Smooth muscle cell (in vitro differentiated cells): ENCODE measurements at regions not wholly inside any gene's neighbourhood (a gene's known extent, or its start where the extent isn't known, plus 50 kb on each side); places are given as distances from the start of the nearest gene placed in this dataset.
A peak's percentile ranks its signal among the peaks of the same experiment; 100 is the strongest.

ENCODE experiments used
- DNase-seq: peaks from one replicate; lab custom pipeline; 2025; ENCODE audit not compliant: unreplicated experiment; lab: John Stamatoyannopoulos, UW
- H2AFZ ChIP-seq: fragments of 200-600 bp; sonication (generic); 2 replicates; pipeline ENCODE4 v1.6.0; 2016; ENCODE audit warnings: antibody characterized with exemption, low read depth, mild to moderate bottlenecking
- H3F3A ChIP-seq: fragments of 200-600 bp; sonication (generic); 2 replicates; pipeline ENCODE4 v1.6.0; 2017; ENCODE audit warnings: antibody characterized with exemption, low read depth
- H3K27ac ChIP-seq: fragments of 200-600 bp; sonication (generic); 2 replicates; pipeline ENCODE4 v1.5.1; 2016; ENCODE audit warnings: low read depth, mild to moderate bottlenecking
- H3K27me3 ChIP-seq: fragments of 200-600 bp; sonication (generic); 2 replicates; pipeline ENCODE4 v1.6.1; 2016; ENCODE audit warnings: low read depth, mild to moderate bottlenecking
- H3K36me3 ChIP-seq: fragments of 200-600 bp; sonication (generic); 2 replicates; pipeline ENCODE4 v1.5.1; 2016; ENCODE audit warnings: low read depth
- H3K4me1 ChIP-seq: fragments of 200-600 bp; sonication (generic); 2 replicates; pipeline ENCODE4 v1.5.1; 2016; ENCODE audit warnings: low read depth
- H3K4me2 ChIP-seq: fragments of 200-600 bp; sonication (generic); 2 replicates; pipeline ENCODE4 v1.6.0; 2016; ENCODE audit warnings: mild to moderate bottlenecking
- H3K4me3 ChIP-seq: fragments of 200-600 bp; sonication (generic); 2 replicates; pipeline ENCODE4 v1.5.1; 2016; ENCODE audit warnings: mild to moderate bottlenecking
- H3K79me2 ChIP-seq: fragments of 200-600 bp; sonication (generic); 2 replicates; pipeline ENCODE4 v1.6.0; 2016; ENCODE audit warnings: low read depth, mild to moderate bottlenecking
- H3K9ac ChIP-seq: fragments of 200-600 bp; sonication (generic); 2 replicates; pipeline ENCODE4 v1.6.0; 2016; ENCODE audit warnings: low read depth
- H3K9me3 ChIP-seq: fragments of 200-600 bp; sonication (generic); replicated peaks from 2 replicates; pipeline ENCODE4 v1.5.1; 2016; ENCODE audit warnings: low read depth
- H4K20me1 ChIP-seq: fragments of 200-600 bp; sonication (generic); 2 replicates; pipeline ENCODE4 v1.6.0; 2016; ENCODE audit warnings: low read depth
- CTCF ChIP-seq: fragments of 200-600 bp; sonication (generic); IDR thresholded peaks from 2 replicates; pipeline ENCODE4 v1.5.1; 2017; ENCODE audit warnings: borderline replicate concordance, mild to moderate bottlenecking, antibody characterized with exemption; ENCODE audit not compliant: insufficient read depth, poor library complexity, severe bottlenecking
- WGBS: methylation state at CpG from one replicate; pipeline ENCODE4 v1.1.7; 2016; ENCODE audit warnings: low lambda C conversion rate; 5-methylcytosine and 5-hydroxymethylcytosine counted together

- no peak overlapping the region for H3K4me2 ChIP-seq
- H3K27ac ChIP-seq = no peak overlapping the region
- TF ChIP-seq CTCF = no peak
- no peaks in the 10 kb centered on the region for H3K36me3 ChIP-seq
- no peaks in the 10 kb centered on the region for H3K9me3 ChIP-seq
- H3K4me1 ChIP-seq = no peaks in the 10 kb centered on the region
- no peaks in the 10 kb centered on the region for H3K79me2 ChIP-seq
- no peak overlapping the region for H2AFZ ChIP-seq
- WGBS = 88% methylated on average over 2 of the region's 2 CpGs
- H3K9ac ChIP-seq = no peak overlapping the region
- H3K4me3 ChIP-seq = no peak overlapping the region
- no peaks in the 10 kb centered on the region for H3K27me3 ChIP-seq
- no peak for DNase-seq
- no peaks in the 10 kb centered on the region for H3F3A ChIP-seq
- no peaks in the 10 kb centered on the region for H4K20me1 ChIP-seq
Measured at GRCh38 chr4:117968606-117969005, 65.7 kb upstream of the NDST3 start.

- H3K9me3 ChIP-seq = no peaks in the 10 kb centered on the region
- WGBS = 55% methylated on average over 2 of the region's 2 CpGs
Measured at GRCh38 chr4:117971403-117971802, 62.9 kb upstream of the NDST3 start.

GRCh38 chr4:117983541-117984365, 50.5 kb upstream of the NDST3 start:
- Histone ChIP-seq H3K79me2 (no peaks in the 10 kb centered on the region), H3K4me3 (no peak overlapping the region), H3K27me3 (no peaks in the 10 kb centered on the region), H3K4me2 (peak overlapping the region; percentile 20), H3K9me3 (no peaks in the 10 kb centered on the region), H3K36me3 (no peaks in the 10 kb centered on the region), H2AFZ (no peak overlapping the region), H3K9ac (no peak overlapping the region), H3K27ac (no peak overlapping the region), H3F3A (no peaks in the 10 kb centered on the region), H3K4me1 (no peaks in the 10 kb centered on the region), H4K20me1 (no peaks in the 10 kb centered on the region)
- no peak for DNase-seq
- WGBS = 51% methylated on average over 5 of the region's 5 CpGs
- TF ChIP-seq CTCF = no peak

More at GRCh38 chr4:117971403-117971802, 62.9 kb upstream of the NDST3 start:
- no peaks in the 10 kb centered on the region for H3K27me3 ChIP-seq
- H3K27ac ChIP-seq = no peak overlapping the region
- H3F3A ChIP-seq = no peaks in the 10 kb centered on the region
- no peak overlapping the region for H2AFZ ChIP-seq
- H3K4me3 ChIP-seq = no peak overlapping the region
- H3K4me1 ChIP-seq = no peaks in the 10 kb centered on the region
- H3K4me2 ChIP-seq = peak overlapping the region; percentile 54
- H3K36me3 ChIP-seq = no peaks in the 10 kb centered on the region
- H4K20me1 ChIP-seq = no peaks in the 10 kb centered on the region
- no peak overlapping the region for H3K9ac ChIP-seq
- DNase-seq = no peak
- no peak for TF ChIP-seq CTCF
- H3K79me2 ChIP-seq = no peaks in the 10 kb centered on the region

GRCh38 chr4:117984366-117984680, 50.0 kb upstream of the NDST3 start:
- no peak for TF ChIP-seq CTCF
- WGBS = 95% methylated on average over 2 of the region's 2 CpGs
- no peaks in the 10 kb centered on the region for H3K27me3 ChIP-seq
- no peaks in the 10 kb centered on the region for H3K9me3 ChIP-seq
- H2AFZ ChIP-seq = no peak overlapping the region
- no peaks in the 10 kb centered on the region for H3F3A ChIP-seq
- no peaks in the 10 kb centered on the region for H3K36me3 ChIP-seq
- peak overlapping the region; percentile 20 for H3K4me2 ChIP-seq
- H3K79me2 ChIP-seq = no peaks in the 10 kb centered on the region
- H3K4me1 ChIP-seq = no peaks in the 10 kb centered on the region
- no peak for DNase-seq
- H3K4me3 ChIP-seq = no peak overlapping the region
- no peak overlapping the region for H3K9ac ChIP-seq
- no peak overlapping the region for H3K27ac ChIP-seq
- H4K20me1 ChIP-seq = no peaks in the 10 kb centered on the region
